ENCODE measurements at regions not wholly inside any gene's neighbourhood (a gene's known extent, or its start where the extent isn't known, plus 50 kb on each side); places are given as distances from the start of the nearest gene placed in this dataset.

GRCh38 chr5:3393920-3394597, 201.6 kb upstream of the IRX1 start:
- DNase-seq (ENCODE audit: low read depth): no peak

DNA sequence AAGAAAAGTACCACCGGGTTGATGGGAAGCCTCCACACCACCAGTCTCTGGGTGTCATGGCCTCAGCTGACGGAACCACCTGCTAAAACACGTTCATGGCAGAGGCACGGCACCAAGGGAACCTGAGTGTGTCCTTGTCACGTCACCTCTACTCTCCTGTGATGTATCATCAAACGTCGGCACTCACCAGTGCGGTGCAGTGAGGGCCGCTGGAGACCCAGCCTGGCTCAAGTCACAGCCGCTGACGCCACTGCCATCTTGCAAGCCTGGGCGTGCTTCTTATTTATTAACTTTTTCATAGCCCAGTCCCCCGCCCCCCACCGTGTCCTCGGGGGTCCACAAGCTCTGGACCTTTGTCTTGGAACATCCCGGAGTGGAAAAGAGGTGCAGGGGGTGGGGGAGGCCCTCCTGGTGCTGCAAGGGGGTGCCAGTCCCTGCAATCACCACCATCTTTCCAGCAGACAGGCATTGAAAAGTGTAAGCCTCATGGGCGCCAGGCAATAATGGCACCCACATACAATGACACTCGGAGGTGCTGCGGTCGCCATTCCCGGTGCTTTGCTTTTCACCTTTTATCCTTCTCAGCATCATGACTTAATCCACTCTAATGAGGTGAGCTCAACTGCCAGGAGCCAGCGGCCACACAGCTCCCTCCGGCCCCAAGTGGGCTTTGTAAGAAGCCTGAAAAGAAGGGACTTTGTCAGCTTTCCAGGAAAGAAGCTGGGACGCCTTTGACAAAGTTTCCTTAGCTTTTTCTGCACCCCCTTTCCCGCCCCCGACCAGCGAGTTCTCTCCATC, 202.3 kb upstream of the IRX1 start:
- DNase-seq (ENCODE audit: low read depth): no peak

DNA sequence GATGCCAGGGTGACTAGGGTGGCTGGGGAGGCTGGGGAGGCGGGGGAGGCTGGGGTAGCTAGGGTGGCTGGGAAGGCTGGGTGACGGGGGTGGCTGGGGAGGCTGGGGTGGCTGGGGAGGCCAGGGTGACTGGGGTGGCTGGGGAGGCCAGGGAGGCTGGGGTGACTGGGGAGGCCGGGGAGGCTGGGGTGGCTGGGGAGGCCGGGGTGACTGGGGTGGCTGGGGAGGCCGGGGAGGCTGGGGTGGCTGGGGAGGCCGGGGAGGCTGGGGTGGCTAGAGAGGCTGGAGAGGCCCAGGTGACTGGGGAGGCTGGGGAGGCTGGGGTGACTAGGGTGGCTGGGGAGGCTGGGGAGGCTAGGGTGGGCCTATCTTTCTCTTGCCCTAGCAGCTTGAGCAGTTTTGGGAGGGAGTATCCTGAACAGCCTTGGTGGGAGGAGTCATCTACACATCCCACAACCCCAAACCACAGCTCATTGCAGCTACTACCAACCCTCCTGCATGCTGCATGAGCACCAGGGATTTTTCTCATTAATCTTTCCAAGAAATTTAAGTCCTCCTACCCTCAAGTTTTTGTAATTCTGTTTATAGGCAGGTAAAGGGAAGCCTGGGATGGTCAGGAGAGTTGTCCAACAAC, 203.2 kb upstream of the IRX1 start:
- no peak for DNase-seq (ENCODE audit: low read depth)

DNA sequence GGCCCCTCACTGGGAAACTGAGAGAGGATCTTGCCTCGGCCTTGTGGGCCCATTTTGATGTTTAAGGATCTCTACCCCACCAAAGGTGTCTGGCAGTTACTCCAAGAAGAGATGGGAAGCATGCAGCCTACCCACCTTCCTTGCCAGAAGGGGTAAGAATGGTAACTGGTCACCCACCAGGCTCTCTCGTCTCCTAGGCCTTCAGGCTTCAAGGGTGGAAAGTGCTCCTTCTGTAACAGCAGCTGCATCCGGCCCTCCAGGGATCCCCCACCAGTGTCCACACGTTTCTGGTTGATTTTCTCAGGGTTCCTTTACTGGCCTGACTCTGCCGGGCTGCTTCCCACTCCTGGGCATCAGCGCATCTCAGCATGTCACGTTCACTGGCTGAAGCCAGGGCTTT, 204.4 kb upstream of the IRX1 start:
- no peak for DNase-seq (ENCODE audit: low read depth)

DNA sequence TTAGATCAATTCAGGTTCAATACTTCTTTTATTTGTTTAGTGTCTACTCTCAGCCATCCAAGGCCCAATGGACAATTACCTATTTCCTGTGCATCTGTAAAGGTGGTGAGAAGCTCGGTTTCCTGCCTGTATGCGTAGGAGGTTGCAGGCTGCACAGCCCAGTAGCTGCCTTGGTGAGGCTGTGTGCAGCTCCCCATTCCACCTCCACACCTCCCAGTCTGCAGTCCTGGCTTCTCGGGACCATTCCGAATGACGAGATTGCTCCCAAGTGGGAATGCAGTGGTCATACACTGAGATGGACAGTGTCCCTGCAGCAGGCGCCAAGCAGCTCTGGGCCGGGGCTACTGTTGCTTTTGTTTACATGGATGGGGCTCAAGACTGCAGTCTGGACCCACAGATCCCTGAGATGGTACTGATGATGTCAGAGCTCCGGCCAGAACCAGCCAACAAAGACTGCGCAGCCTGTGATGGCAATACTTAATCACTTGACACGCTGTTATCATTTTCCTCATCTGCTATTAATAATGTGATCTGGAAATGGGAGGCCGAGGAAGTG, 206.1 kb upstream of the IRX1 start:
- DNase-seq (ENCODE audit: low read depth): peak; percentile 43

DNA sequence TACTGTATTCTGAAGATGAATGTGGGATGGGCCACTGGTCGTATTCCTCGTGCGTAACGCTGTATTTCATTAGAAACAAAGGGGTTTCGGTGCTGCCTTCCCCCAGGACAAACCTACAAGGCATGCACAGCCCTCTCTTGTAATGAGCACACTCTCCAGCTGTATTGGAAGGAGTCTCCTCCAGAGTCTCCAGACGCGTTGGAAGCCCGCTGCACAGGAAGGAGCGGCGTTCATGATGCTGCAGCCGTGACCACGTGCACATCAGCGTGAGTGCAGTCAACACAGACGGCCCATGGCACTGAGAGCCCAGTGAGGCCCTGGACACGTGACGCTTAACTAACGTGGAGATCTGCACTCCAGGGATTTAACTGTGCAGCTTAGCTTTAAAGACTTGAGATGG, 209.0 kb upstream of the IRX1 start:
- peak; percentile 47 for DNase-seq (ENCODE audit: low read depth)

DNA sequence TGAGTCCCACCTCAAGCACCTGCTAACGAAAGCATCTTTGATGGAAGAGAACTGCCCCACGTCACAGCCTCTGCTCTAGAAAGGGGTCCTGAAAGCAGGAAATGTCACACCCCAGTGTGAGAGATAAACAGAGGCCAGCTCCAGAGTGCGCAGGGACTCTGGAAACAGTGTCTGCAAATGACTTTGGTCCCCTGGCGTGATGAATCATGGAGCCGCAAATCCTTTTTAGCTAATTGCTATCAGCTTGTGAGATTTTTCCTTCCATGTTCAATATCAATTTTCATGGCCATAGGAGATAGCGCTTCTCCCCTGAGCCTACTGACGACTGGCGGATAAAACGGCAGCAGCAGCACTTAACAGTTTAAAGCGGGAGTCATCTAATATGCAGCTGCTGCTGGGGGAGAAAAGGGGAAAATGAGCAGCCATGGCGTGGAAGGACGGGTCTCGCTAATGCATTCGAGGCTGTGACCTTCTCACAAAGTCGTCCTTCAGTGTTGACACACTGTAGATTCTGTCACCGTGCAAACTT, 209.6 kb upstream of the IRX1 start:
- peak; percentile 41 for DNase-seq (ENCODE audit: low read depth)

DNA sequence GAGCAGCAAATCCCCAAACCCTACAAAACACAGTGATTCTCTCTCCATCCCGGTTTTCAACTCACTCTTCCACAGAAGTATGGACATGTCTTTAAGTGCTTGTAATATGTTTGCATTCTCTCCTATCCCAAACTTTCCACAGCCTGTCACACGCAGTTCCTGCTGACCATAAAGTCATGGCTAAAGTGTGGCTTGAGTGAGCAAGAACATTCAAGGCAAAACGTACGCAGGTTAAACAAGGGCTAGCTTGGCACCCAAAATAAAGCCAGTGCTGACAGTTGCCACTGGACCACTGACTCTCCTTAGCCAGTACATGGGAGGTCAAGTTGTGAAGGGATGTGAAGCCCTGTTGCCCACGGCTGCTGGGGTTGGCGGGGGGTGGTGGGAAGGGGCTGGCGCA, 211.1 kb upstream of the IRX1 start:
- no peak for DNase-seq (ENCODE audit: low read depth)

GRCh38 chr5:3382782-3383181, 212.8 kb upstream of the IRX1 start:
- DNase-seq (ENCODE audit: low read depth): no peak

DNA sequence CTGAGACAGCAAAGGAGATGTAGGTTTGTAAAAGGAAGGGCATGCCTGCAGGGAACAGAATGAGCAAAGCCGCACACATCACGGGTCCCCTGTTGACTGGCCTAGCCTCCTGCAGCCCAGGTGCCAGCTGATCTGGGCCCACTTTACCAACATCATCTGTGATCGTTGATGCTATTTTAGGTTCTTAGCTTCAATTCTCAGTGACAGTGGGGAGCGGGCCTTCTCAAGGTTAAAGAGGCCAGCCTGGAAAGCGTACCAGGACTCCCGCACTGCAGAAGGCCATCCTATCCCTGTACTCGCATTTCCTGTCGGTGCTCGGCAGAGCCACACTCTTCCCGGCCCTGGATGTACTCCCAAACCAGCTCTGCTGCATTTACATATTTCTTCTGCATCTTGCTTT, 213.5 kb upstream of the IRX1 start:
- DNase-seq (ENCODE audit: low read depth): no peak

DNA sequence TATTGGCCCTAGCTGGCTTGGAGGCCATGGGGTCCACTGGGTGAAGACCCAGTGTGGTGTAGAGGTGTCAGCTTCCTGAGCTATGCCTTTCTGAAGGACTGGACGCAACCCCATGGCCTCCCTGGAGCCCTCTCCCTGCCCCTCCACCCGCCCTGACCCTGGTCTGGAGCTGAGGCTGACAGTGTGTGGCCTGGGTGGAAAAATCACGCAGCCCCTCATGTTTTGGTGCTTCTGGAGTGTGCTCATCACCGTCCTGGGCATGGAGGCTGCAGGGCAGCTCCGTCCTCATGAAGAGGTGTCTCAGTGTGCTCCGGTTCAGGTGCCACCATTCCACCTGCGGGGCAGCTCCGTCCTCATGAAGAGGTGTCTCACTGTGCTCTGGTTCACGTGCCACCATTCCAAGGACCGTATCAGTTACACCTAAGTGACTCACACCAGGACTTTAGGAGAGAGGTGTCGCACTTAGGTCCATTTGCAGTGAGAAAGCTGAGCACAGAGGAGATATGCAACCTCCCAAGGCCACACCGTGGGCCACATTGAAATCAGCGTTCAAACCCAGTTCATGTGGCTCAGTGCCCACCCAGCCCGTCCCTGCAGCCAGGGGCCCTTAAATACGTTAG, 214.3 kb upstream of the IRX1 start:
- DNase-seq (ENCODE audit: low read depth): no peak

DNA sequence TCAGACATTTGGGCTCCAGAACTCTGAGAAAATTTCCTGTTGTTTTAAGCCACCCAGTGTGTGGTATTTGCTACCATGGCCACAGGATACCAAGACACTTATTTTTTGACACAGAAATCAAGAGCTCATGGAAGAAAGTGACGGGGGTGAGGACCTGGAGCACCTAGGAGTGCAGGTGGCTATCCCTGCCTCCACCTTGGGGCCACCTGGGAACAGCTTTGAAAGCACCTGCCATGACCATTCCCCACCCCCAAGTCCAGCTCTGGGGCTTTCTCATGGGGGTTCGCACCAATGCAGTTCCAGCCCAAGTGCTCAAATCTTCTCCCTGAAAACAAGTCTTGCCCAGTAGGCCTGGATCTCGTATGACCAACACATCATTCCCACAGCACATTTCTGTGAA, 214.9 kb upstream of the IRX1 start:
- DNase-seq (ENCODE audit: low read depth): no peak

DNA sequence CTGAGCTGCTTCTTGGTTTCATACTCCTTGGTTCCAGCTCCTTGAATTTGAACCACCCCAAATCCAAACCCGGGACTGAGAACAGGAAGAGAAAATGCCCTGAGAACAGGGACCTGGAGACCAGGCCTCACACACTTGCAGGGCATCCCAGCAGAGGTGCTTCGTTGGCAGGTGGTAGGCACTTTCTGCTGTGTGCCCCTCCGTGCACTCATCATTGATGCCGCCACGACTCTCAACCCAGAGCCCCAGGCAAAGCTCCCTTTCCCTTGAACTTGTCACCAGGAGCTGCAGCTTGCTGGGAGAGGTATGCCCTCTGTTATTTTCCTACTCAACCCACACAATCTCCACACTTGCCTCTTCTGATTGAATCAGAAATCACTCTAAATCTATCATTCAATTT, 217.8 kb upstream of the IRX1 start:
- DNase-seq (ENCODE audit: low read depth): no peak

- DNase-seq (ENCODE audit: low read depth): no peak
These were observed 218.5 kb upstream of the IRX1 start for GRCh38 chr5:3377176-3377575.

DNA sequence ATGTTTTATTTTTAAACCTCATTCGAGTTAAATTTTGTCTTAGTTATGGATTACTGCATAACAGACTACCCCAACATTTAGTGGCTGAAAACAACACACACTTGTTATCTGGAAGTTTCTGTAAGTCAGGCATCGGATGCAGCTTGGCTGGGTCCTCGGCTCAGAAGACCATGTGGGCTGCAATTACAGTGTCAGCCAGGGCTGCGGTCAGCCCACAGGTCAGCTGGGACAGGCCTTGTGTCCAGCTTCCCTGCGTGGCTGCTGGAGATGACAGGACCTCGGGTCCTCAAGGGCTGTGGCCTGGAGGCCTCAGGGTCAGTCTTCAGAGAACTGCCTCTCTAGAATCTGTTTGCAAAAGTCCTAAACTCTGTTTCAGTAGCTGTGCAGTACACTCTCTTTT, 219.0 kb upstream of the IRX1 start:
- no peak for DNase-seq (ENCODE audit: low read depth)

GRCh38 chr5:3375586-3376311, 219.9 kb upstream of the IRX1 start:
- DNase-seq (ENCODE audit: low read depth): no peak

DNA sequence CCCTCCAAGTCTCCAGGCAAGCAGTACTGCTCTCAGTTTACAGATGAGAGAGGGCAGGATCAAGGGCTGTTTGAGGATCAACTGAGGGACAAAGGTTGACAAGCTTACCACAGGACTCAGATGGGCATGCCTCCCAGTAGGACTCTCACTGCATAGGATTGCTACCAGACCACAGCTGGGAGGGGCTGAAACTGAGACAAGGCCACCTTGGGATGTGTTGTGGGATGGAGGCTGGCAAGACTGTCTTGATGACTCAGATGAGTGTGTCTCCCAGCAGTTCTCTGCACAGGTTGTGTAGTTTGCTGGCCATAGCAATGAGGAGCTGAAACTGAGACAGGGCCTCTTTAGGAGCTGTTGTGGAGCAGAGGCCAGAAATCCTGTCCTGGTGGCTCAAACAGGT, 222.2 kb upstream of the IRX1 start:
- DNase-seq (ENCODE audit: low read depth): no peak

GRCh38 chr5:3372289-3372688, 223.3 kb upstream of the IRX1 start:
- DNase-seq (ENCODE audit: low read depth): no peak

DNA sequence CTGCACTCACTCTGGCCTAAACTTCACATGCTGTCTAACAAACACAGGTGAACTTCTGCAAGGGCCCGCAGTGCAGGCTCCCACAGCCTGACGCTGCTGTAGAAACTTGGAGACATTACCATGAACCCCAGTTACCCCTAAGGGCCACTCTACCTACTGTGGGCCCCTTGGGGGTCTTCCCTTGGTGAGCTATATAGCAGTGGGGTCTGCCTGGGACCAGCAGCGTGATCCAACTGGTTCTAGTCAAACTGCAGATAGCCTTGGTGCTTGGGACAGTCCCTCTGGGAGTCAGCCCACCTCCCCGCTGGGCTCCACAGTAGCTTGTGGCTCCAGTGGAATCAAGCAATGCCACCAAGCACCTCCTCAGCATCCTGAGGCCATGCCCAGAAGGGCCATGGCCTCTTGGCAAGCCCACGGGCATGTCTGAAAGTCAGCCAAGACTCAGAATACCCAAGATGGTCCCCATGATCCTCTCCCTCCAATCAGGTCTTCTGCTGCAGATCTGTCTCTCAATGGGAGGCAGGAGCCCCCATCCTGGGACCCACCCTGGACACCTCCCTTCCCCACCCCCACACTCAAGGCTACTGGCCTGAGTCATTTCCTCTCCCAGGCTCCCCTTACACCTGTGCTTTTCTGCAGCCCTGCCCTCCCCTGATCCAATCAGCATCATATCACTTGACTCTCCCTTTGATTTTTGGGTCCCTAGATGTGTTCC, 230.0 kb upstream of the IRX1 start:
- no peak for DNase-seq (ENCODE audit: low read depth)

GRCh38 chr5:3364941-3365340, 230.7 kb upstream of the IRX1 start:
- no peak for DNase-seq (ENCODE audit: low read depth)

DNA sequence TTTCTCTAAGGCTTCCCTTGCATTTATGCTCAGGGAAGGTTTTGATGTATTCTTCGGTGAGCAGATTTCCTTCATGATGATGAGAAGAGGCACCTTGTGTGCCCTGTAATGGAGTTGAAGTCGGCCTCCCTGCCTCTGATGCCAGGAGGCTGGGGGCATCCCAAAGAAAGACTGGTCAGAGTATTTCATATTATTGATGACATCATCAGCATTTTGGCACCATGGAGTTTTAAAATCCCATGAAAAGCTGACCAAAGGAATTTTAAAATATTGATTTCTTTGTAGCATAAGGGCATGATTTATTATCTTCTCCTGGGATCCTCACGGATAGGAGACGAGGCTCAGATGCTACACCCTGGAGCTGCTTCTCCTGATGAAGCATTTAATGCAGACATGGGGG, 231.2 kb upstream of the IRX1 start:
- no peak for DNase-seq (ENCODE audit: low read depth)
